ENCODE measurements at regions not wholly inside any gene's neighbourhood (a gene's known extent, or its start where the extent isn't known, plus 50 kb on each side); places are given as distances from the start of the nearest gene placed in this dataset.
"Not testable (repeated sequence)": the region's sequence is repeated elsewhere in the genome, so short reads cannot be mapped to it uniquely, and the experiment has no call there.

- no peak for DNase-seq
Observed at GRCh38 chr13:109271061-109271460, 515.3 kb downstream of the IRS2 start.

- not testable (repeated sequence) for DNase-seq
Observed at GRCh38 chr13:109269381-109269780, 517.0 kb downstream of the IRS2 start.

GRCh38 chr13:109268492-109268891 is 517.9 kb downstream of the IRS2 start:
- not testable (repeated sequence) for DNase-seq

- not testable (repeated sequence) for DNase-seq
Observed at GRCh38 chr13:109267400-109267799, 519.0 kb downstream of the IRS2 start.

GRCh38 chr13:109265438-109265742 is 521.0 kb downstream of the IRS2 start:
- not testable (repeated sequence) for DNase-seq

- not testable (repeated sequence) for DNase-seq
Observed at GRCh38 chr13:109264603-109265437, 521.6 kb downstream of the IRS2 start.

GRCh38 chr13:109257761-109258157 is 528.6 kb downstream of the IRS2 start:
- DNase-seq = not testable (repeated sequence)

Measured in NCI-H2029 (cell line).